Parathyroid adenoma (tissue), 2 donors: ENCODE measurements at regions not wholly inside any gene's neighbourhood (a gene's known extent, or its start where the extent isn't known, plus 50 kb on each side); places are given as distances from the start of the nearest gene placed in this dataset.

Source experiments
- H2AFZ ChIP-seq: fragments of 300-600 bp; sonication (generic); one replicate; pipeline ENCODE4 v1.7.0; 2017; ENCODE audit warnings: antibody characterized with exemption, mild to moderate bottlenecking
- H3K27ac ChIP-seq: fragments of 300-600 bp; sonication (generic); one replicate; pipeline ENCODE4 v1.7.0; 2017
- H3K27me3 ChIP-seq: fragments of 300-600 bp; sonication (generic); one replicate; pipeline ENCODE4 v1.7.0; 2017; ENCODE audit warnings: low read length; ENCODE audit not compliant: control insufficient read depth, insufficient read depth
- H3K36me3 ChIP-seq: fragments of 300-600 bp; sonication (generic); one replicate; pipeline ENCODE4 v1.7.0; 2017; ENCODE audit warnings: low read length; ENCODE audit not compliant: control insufficient read depth, insufficient read depth
- H3K4me1 ChIP-seq: fragments of 300-600 bp; sonication (generic); one replicate; pipeline ENCODE4 v1.7.0; 2017; ENCODE audit warnings: control low read depth
- H3K4me2 ChIP-seq: fragments of 300-600 bp; sonication (generic); one replicate; pipeline ENCODE4 v1.7.0; 2017; ENCODE audit warnings: low read length
- H3K4me3 ChIP-seq: fragments of 300-600 bp; sonication (generic); one replicate; pipeline ENCODE4 v1.7.0; 2017; ENCODE audit warnings: low read depth, low read length
- H3K79me2 ChIP-seq: fragments of 300-600 bp; sonication (generic); one replicate; pipeline ENCODE4 v1.7.0; 2017; ENCODE audit warnings: control low read depth
- H3K9ac ChIP-seq: fragments of 300-600 bp; sonication (generic); one replicate; pipeline ENCODE4 v1.7.0; 2017; ENCODE audit warnings: mild to moderate bottlenecking
- H3K9me3 ChIP-seq: fragments of 300-600 bp; sonication (generic); one replicate; pipeline ENCODE4 v1.7.0; 2017; ENCODE audit warnings: low read length; ENCODE audit not compliant: control insufficient read depth
- TF ChIP-seq, protein P1 (sequence below): fragments of 300-600 bp; sonication (generic); IDR thresholded peaks from one replicate; pipeline ENCODE4 v1.7.0; 2017; ENCODE audit warnings: antibody characterized with exemption, mild to moderate bottlenecking
- donor health status: primary hyperparathyroidism.

DNA sequence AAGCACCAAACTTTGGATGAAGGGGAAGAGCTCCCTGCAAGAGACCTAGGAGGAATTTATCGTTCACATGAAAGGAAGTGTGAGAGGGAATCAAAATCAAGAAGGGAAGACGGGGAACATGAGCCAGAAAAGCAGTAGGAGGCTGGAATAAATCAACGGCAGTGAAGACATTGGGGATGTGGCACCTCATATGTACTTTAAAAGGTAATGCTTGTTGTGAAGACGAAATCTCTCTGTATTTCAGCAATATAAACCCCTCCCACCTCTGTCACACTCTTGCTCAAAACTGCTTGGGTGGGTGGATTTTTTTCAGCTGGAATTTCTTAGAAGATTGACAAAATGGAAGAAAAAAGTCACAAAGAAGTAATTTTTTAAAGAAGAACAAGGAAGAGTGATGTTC, 243.5 kb downstream of the BUD13 start:
- H3K79me2 ChIP-seq: no peaks in the 10 kb centered on the region
- H3K4me3 ChIP-seq: no peak overlapping the region

DNA sequence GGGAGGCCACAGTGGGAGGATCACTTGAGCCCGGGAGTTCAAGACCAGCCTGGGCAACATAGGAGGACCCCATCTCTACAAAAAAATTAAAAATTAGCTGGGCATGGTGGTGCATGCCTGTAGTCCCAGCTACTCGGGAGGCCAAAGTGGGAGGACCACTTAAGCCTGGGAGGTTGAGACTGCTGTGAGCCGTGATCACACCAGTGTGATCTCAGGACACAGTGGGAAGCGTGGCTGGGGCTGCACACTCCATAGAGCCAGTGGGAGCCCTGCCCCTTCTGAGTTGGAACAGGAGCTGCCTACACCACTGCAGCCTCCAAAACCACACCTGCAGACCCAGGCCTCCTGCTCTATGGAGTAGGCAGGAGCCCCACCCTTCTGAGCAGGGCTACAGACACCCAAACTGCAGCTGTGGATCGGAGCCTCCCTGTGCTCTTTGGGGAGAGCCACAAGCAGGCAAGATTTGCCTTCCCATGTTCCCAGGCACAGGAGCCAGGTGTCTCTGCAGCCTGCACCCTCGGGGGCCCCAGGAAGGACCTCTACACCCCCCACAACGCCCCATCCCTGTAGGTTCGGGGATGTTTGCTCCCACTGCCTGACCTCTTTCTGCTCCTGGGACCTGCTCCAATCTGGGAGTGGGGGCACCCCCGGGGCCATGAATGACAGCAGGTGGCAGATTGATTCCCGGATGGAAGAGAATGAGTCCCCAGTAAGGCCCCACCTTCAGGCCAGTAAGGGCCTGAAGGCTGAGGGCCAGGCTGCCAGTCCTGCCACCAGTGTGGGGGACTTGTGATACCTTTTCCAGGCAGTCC, 245.4 kb downstream of the BUD13 start:
- Histone ChIP-seq H3K27me3 (no peaks in the 10 kb centered on the region), H3K4me3 (no peak overlapping the region), H3K4me1 (no peaks in the 10 kb centered on the region), H3K36me3 (no peaks in the 10 kb centered on the region), H3K4me2 (no peak overlapping the region), H2AFZ (no peak overlapping the region), H3K9me3 (no peaks in the 10 kb centered on the region), H3K79me2 (no peaks in the 10 kb centered on the region), H3K27ac (no peak overlapping the region), H3K9ac (no peak overlapping the region)
- TF ChIP-seq, protein P1, sequence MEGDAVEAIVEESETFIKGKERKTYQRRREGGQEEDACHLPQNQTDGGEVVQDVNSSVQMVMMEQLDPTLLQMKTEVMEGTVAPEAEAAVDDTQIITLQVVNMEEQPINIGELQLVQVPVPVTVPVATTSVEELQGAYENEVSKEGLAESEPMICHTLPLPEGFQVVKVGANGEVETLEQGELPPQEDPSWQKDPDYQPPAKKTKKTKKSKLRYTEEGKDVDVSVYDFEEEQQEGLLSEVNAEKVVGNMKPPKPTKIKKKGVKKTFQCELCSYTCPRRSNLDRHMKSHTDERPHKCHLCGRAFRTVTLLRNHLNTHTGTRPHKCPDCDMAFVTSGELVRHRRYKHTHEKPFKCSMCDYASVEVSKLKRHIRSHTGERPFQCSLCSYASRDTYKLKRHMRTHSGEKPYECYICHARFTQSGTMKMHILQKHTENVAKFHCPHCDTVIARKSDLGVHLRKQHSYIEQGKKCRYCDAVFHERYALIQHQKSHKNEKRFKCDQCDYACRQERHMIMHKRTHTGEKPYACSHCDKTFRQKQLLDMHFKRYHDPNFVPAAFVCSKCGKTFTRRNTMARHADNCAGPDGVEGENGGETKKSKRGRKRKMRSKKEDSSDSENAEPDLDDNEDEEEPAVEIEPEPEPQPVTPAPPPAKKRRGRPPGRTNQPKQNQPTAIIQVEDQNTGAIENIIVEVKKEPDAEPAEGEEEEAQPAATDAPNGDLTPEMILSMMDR: no peak

More for the DNA sequence above, 243.5 kb downstream of the BUD13 start:
- Histone ChIP-seq H3K9ac (no peak overlapping the region), H3K27me3 (no peaks in the 10 kb centered on the region), H3K36me3 (no peaks in the 10 kb centered on the region), H3K4me2 (no peak overlapping the region), H2AFZ (no peak overlapping the region), H3K27ac (no peak overlapping the region), H3K4me1 (no peaks in the 10 kb centered on the region), H3K9me3 (no peaks in the 10 kb centered on the region)
- TF ChIP-seq, protein P1: no peak

DNA sequence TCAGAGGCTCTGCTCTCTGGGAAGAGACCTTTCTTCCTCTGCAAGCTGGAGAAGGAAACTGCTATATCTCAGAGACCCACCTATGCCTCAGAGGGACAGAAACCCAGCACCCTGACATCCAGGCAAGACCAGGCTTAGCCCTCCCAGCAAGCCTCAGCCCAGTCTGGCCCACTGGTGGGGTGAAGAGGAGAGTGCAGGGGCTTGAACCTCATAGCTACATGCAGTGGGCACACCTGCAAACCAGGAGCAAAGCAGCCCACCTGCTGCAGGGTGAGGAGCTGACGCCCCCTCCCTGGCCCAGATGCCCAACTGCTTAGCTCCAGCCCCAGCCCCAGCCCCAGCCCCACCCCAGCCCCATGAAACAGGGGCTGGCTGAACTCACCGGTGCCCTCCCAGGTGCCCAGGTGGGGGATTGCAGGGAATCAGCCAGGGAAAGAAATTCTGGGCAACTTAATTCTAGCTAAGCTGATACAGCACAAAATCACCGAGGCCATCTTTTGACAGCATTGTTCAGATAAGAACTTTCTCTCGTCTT, 246.8 kb downstream of the BUD13 start:
- no peaks in the 10 kb centered on the region for H3K79me2 ChIP-seq
- no peak overlapping the region for H3K4me3 ChIP-seq
- TF ChIP-seq, protein P1: no peak
- H3K9ac ChIP-seq: no peak overlapping the region
- no peak overlapping the region for H3K27ac ChIP-seq
- H3K27me3 ChIP-seq: no peaks in the 10 kb centered on the region
- no peaks in the 10 kb centered on the region for H3K9me3 ChIP-seq
- no peak overlapping the region for H3K4me2 ChIP-seq
- no peak overlapping the region for H2AFZ ChIP-seq
- H3K4me1 ChIP-seq: no peaks in the 10 kb centered on the region
- no peaks in the 10 kb centered on the region for H3K36me3 ChIP-seq

DNA sequence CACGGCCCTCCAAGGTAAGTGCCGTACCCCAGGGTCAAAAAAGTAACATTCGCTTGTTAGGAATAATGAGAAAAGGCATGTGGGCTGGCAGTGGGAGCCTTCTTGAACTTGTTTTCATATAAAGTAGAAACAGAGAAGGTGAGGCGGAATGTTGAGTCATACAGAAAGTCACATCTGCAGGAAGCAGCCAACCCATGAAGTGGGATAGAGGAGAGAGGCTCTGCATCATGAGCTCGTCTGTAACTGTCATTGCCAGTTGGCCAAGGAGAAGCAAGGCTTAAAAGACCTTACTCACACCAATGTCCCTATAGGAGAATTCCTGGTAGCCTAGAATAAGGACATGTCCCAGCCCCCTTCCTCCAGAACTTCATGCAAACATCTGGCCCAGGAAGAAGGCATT, 253.3 kb downstream of the BUD13 start:
- TF ChIP-seq, protein P1: no peak
- Histone ChIP-seq H3K36me3 (no peaks in the 10 kb centered on the region), H3K4me1 (no peaks in the 10 kb centered on the region), H3K9me3 (no peaks in the 10 kb centered on the region), H3K27ac (no peak overlapping the region), H2AFZ (no peak overlapping the region), H3K9ac (no peak overlapping the region), H3K27me3 (no peaks in the 10 kb centered on the region), H3K4me2 (no peak overlapping the region), H3K79me2 (no peaks in the 10 kb centered on the region), H3K4me3 (no peak overlapping the region)

DNA sequence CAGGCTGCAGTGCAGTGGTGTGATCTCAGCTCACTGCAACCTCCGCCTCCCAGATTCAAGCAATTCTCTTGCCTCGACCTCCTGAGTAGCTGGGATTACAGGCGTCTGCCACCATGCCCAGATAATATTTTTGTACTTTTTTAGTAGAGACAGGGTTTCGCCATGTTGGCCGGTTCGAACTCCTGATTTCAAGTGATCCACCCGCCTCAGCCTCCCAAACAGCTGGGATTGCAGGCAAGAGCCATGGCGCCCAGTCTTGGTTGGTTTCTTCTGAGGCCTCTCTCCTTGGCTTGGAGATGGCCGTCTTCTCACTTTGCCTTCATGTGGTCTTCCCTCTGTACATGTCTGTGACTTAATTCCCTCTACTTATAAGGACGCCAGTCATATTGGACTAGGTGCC, 254.6 kb downstream of the BUD13 start:
- Histone ChIP-seq H3K9me3 (no peaks in the 10 kb centered on the region), H2AFZ (no peak overlapping the region), H3K9ac (no peak overlapping the region), H3K27me3 (no peaks in the 10 kb centered on the region), H3K4me3 (no peak overlapping the region), H3K36me3 (no peaks in the 10 kb centered on the region), H3K4me2 (no peak overlapping the region), H3K79me2 (no peaks in the 10 kb centered on the region), H3K4me1 (no peaks in the 10 kb centered on the region), H3K27ac (no peak overlapping the region)
- TF ChIP-seq, protein P1: no peak
